GM18858 (cell line): ENCODE measurements at regions not wholly inside any gene's neighbourhood (a gene's known extent, or its start where the extent isn't known, plus 50 kb on each side); places are given as distances from the start of the nearest gene placed in this dataset.

Experiments used
- ATAC-seq: cut with Tn5 transposase; IDR thresholded peaks from one replicate; pipeline ENCODE4 v1.9.1; 2021; ENCODE audit not compliant: unreplicated experiment

- no peak for ATAC-seq
Observed at GRCh38 chr2:39534095-39534711, 97.1 kb upstream of the MAP4K3 start.

- no peak for ATAC-seq
Observed at GRCh38 chr2:39535636-39536185, 98.6 kb upstream of the MAP4K3 start.

DNA sequence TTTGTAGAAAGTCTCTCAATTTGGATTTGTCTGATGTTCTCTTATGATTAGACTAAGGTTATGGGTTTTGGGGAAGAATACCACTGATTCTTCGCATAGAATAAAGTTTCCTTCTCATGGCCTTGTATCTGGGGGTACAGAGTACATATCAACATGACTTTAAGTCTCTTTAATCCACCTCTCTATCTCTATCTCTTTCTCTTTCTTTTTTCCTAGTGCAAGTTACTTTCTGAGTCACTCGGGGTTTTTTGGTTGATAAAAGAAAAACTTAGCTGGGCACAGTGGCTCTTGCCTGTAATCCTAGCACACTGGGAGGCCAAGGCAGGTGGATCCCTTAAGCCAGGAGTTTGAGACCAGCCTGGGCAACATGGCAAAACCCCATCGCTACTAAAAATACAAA is 100.1 kb upstream of the MAP4K3 start:
- ATAC-seq, result no peak

- ATAC-seq, result no peak
Observed at GRCh38 chr2:39538718-39539117, 101.6 kb upstream of the MAP4K3 start.

- ATAC-seq, result no peak
Observed at GRCh38 chr2:39540414-39540813, 103.3 kb upstream of the MAP4K3 start.

DNA sequence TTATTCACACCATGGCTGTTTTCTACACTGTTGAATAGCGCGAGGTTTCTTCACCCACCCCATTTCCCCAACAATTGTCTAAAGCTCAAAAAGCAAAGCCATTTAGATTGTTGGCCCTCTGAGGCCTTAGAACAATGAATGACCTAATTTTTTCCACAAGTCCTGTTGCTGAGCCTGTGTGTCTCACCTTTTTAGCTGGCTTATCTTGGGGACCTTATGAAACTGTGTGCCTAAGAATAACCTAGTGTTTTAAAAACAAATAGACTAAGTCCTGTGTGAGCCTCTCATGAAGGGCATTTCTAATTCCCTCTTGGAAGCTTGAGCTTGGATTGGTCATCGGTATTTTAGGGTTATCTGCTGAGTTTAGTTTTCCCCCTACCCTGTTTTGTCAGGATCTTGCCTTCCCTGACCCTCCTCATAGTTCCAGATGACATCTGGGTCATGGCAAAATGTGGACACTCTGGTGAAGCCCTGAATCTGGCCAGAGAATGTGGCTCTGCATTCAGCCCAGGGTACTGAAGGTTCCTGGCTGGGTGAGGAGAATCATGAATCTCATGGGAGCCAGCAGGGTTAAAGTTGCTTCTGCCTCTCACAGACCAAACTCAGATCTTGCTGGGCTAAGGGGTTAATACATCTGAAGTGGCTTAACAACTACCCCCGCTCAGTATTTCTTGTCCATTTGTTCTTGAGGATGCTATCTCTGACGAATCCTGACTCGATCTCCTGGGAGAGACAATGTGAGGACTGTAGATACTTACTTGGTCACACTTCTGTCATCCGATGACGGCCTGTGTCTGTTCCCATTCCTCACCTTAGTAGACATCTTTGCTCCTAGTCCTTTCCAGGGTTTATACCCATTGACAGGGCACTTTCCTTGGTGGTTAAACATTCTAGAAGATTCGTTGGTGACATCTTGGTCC is 104.2 kb upstream of the MAP4K3 start:
- ATAC-seq, result no peak

DNA sequence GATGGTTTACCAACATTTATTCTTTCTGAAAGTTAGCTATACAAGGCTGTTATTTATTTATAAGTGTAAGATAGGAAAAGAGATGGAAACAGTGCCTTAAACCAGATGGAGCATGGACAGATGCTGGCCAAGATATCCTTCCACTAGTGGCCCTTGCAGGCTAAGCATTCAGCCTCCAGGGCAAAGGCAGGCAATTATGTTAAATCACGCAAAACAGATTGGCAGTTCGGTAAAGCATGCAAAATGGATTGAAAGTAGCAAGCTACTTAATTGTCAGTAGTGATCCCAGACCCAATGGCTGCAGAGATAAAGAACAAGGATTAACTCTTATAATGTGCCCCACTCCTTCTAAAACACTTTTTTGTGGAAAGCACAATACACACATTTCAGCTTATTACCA is 105.4 kb upstream of the MAP4K3 start:
- no peak for ATAC-seq

- ATAC-seq, result no peak
Observed at GRCh38 chr2:39545957-39546356, 108.9 kb upstream of the MAP4K3 start.

DNA sequence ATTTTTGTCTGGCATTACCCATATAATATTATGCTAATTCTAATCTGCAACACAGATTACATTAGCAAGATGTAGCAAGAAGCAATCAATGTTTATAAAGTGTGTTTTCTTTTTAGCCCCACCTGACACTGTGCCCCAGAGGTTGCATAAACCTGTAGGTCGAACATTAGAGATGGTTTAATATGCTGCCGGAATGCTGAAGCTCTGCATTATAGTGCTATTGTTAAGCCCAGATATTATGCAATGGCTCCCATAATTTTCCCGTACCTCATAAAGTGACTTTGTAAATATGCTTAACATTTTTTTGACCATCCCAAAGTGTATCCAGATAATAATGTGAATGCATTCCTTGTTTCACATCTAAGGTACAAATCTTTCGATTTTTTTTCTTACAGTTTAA is 109.3 kb upstream of the MAP4K3 start:
- ATAC-seq, result no peak

GRCh38 chr2:39546937-39547336 is 109.9 kb upstream of the MAP4K3 start:
- no peak for ATAC-seq

GRCh38 chr2:39547811-39548719 is 111.0 kb upstream of the MAP4K3 start:
- ATAC-seq, result no peak

DNA sequence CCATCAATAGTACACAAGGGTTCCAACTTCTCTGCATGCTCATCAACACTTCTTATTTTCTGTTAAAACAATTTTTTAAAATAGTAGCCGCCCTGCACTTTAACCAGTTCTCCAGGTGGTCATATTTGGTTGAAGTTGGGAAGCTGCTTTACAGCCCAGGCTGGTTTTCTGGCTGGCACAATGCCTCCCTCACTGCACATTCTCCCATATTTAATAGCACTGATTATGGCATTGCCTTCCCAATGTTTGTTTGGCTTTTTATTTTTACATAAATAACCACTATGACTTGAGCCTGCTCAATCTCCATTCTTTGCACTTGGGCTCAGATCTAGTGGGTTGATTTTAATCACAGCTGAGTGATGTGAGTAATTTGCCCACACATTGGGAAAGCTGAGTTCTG is 111.9 kb upstream of the MAP4K3 start:
- ATAC-seq, result no peak

- ATAC-seq, result no peak
Observed at GRCh38 chr2:39549718-39550464, 112.8 kb upstream of the MAP4K3 start.

DNA sequence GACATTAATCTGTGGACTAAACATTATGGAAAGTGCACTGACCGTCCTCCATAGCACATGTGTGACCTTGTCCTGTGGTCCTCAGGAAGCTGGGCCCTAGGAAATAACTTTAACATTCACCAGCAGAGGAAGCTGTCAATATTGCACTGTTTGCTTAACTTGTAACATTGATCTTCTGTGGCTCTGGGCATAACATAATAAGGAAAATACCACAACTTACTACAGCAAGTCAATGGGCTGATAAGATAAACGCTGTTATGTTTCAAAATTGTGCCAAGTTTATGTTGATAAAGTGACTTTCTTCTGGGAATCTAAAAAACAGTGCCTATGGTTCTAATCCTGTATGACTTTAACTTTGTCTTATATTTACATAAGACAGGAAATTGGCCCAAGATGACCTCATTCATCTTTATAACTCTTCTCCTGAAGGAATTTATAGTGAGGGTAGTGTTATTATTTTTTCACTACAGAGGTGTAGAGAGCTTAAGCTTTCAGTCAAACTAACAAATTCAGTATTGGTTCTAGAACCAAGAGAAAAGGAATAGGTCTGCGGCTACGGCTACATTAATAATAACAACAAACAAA is 113.7 kb upstream of the MAP4K3 start:
- no peak for ATAC-seq

GRCh38 chr2:39558906-39559305 is 106.8 kb upstream of the TMEM178A start:
- ATAC-seq, result no peak

- no peak for ATAC-seq
Observed at GRCh38 chr2:39563572-39563971, 102.1 kb upstream of the TMEM178A start.

- no peak for ATAC-seq
Observed at GRCh38 chr2:39567507-39567906, 98.2 kb upstream of the TMEM178A start.

- no peak for ATAC-seq
Observed at GRCh38 chr2:39568116-39568515, 97.6 kb upstream of the TMEM178A start.

- ATAC-seq, result no peak
Observed at GRCh38 chr2:39568561-39569006, 97.1 kb upstream of the TMEM178A start.

GRCh38 chr2:39570130-39570555 is 95.6 kb upstream of the TMEM178A start:
- ATAC-seq, result no peak
